ENCODE measurements at regions not wholly inside any gene's neighbourhood (a gene's known extent, or its start where the extent isn't known, plus 50 kb on each side); places are given as distances from the start of the nearest gene placed in this dataset.
A peak's percentile ranks its signal among the peaks of the same experiment; 100 is the strongest.

- H3K4me3 ChIP-seq: no peak overlapping the region
- no peaks in the 10 kb centered on the region for H3K36me3 ChIP-seq
- TF ChIP-seq, protein P1, sequence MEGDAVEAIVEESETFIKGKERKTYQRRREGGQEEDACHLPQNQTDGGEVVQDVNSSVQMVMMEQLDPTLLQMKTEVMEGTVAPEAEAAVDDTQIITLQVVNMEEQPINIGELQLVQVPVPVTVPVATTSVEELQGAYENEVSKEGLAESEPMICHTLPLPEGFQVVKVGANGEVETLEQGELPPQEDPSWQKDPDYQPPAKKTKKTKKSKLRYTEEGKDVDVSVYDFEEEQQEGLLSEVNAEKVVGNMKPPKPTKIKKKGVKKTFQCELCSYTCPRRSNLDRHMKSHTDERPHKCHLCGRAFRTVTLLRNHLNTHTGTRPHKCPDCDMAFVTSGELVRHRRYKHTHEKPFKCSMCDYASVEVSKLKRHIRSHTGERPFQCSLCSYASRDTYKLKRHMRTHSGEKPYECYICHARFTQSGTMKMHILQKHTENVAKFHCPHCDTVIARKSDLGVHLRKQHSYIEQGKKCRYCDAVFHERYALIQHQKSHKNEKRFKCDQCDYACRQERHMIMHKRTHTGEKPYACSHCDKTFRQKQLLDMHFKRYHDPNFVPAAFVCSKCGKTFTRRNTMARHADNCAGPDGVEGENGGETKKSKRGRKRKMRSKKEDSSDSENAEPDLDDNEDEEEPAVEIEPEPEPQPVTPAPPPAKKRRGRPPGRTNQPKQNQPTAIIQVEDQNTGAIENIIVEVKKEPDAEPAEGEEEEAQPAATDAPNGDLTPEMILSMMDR (IDR thresholded peaks at IDR 0.05): no peak
- no peaks in the 10 kb centered on the region for H3K9me3 ChIP-seq
- DNase-seq (no peak), ATAC-seq (no peak)
- H3K27me3 ChIP-seq: no peaks in the 10 kb centered on the region
- intact Hi-C loops (cut with DNase I): no loop called here
- WGBS, 2 donors: 94 to 95% methylated on average over 8 of the region's 8 CpGs
- no peak overlapping the region for H3K27ac ChIP-seq
- peaks cover 0 to 15% (median 0%) of the 10 kb centered on the region in 9 donors for H3K4me1 ChIP-seq
These were observed 50.7 kb upstream of the NOCT start for GRCh38 chr4:138964716-138965426.

GRCh38 chr4:138963412-138963811 lies 52.2 kb upstream of the NOCT start:
- 75% methylated on average over 3 to 4 of the region's 4 CpGs for WGBS, 2 donors
- ATAC-seq (no peak), DNase-seq (no peak)
- Histone ChIP-seq H3K36me3 (no peaks in the 10 kb centered on the region), H3K9me3 (no peaks in the 10 kb centered on the region), H3K4me3 (no peak overlapping the region), H3K27me3 (no peaks in the 10 kb centered on the region), H3K27ac (no peak overlapping the region), H3K4me1 (peaks cover 0 to 29% (median 0%) of the 10 kb centered on the region in 9 donors)
- intact Hi-C loops (cut with DNase I): no loop called here
- TF ChIP-seq, protein P1 (IDR thresholded peaks at IDR 0.05): no peak

DNA sequence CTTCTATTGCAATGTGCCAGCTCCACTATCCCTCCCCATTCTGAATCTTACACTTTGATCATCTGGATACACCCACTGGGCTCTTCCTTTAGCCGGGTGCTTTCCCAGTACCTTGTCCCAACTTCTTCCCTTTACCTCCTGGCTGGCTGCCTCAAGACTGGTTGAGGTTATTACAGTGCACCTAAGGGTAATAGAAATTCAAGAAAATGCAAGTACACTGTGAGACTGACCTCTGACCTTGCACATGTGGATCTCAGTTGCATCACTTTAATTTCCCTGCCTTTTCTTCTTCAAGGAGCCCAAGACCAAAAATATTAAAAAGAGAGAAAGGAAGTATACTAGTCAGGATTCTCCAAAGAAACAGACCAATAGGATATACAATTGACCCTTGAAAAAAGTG lies 53.9 kb upstream of the NOCT start:
- H3K4me1 ChIP-seq: peaks cover 0 to 25% (median 0%) of the 10 kb centered on the region in 9 donors
- H3K9me3 ChIP-seq: no peaks in the 10 kb centered on the region
- H3K36me3 ChIP-seq: no peaks in the 10 kb centered on the region
- no peak for ATAC-seq
- TF ChIP-seq, protein P1 (IDR thresholded peaks at IDR 0.05): no peak
- 63 to 73% methylated on average over 1 of the region's 1 CpG for WGBS, 2 donors
- no peak overlapping the region for H3K4me3 ChIP-seq
- intact Hi-C loops (cut with DNase I): no loop called here
- no peaks in the 10 kb centered on the region for H3K27me3 ChIP-seq
- no peak overlapping the region for H3K27ac ChIP-seq
- DNase-seq: no peak

GRCh38 chr4:138961129-138961528 lies 54.5 kb upstream of the NOCT start:
- 78 to 79% methylated on average over 5 of the region's 5 CpGs for WGBS, 2 donors
- no peak for DNase-seq
- Histone ChIP-seq H3K27me3 (no peaks in the 10 kb centered on the region), H3K27ac (peak overlapping the region in 1 of 10 donors; percentile 1), H3K9me3 (no peaks in the 10 kb centered on the region), H3K36me3 (no peaks in the 10 kb centered on the region), H3K4me3 (no peak overlapping the region), H3K4me1 (peaks cover 0 to 25% (median 0%) of the 10 kb centered on the region in 9 donors)
- TF ChIP-seq, protein P1 (IDR thresholded peaks at IDR 0.05): no peak
- ATAC-seq: peak in 1 of 8 donors; percentile 37
- intact Hi-C loops (cut with DNase I): no loop called here

Measured in heart right ventricle (tissue), 16 donors.